ENCODE measurements at regions not wholly inside any gene's neighbourhood (a gene's known extent, or its start where the extent isn't known, plus 50 kb on each side); places are given as distances from the start of the nearest gene placed in this dataset.

- H3K27ac Mint-ChIP-seq = no peak overlapping the region
- ATAC-seq (no peak), DNase-seq (no peak)
- no peak for TF ChIP-seq CTCF (IDR thresholded peaks at IDR 0.05)
- ChIA-PET CTCF (interaction anchor here (0.6 kb wide), 1 partner anchor 96 kb away, joined by 3 read pairs; no protein-coding TSS in a partner anchor), POLR2A (no interaction called here)
- H3K36me3 Mint-ChIP-seq (ENCODE audit: low read depth) = no peaks in the 10 kb centered on the region
- no peaks in the 10 kb centered on the region for H3K4me1 Mint-ChIP-seq (ENCODE audit: low read depth)
- H3K4me3 Mint-ChIP-seq = no peak overlapping the region
- H3K27me3 Mint-ChIP-seq = no peaks in the 10 kb centered on the region
- intact Hi-C loops (cut with micrococcal nuclease) = no loop called here
- H3K9me3 Mint-ChIP-seq = peaks cover 2% of the 10 kb centered on the region
Measured at GRCh38 chrX:39710776-39711175, 387.0 kb downstream of the BCOR start.

- no peaks in the 10 kb centered on the region for H3K9me3 Mint-ChIP-seq
- intact Hi-C loops (cut with micrococcal nuclease) = no loop called here
- CTCF ChIA-PET = interaction anchor here (1.0 kb wide), 1 partner anchor 28 kb away, joined by 3 read pairs; no protein-coding TSS in a partner anchor
Measured at GRCh38 chrX:39714471-39714870, 383.3 kb downstream of the BCOR start.

GRCh38 chrX:39716401-39716800 lies 381.4 kb downstream of the BCOR start:
- intact Hi-C loops (cut with micrococcal nuclease) = no loop called here
- no peak overlapping the region for H3K4me3 Mint-ChIP-seq
- H3K4me1 Mint-ChIP-seq (ENCODE audit: low read depth) = no peaks in the 10 kb centered on the region
- H3K27me3 Mint-ChIP-seq = no peaks in the 10 kb centered on the region
- ChIA-PET CTCF (no interaction called here), POLR2A (no interaction called here)
- ATAC-seq = no peak
- DNase-seq = no peak
- no peak overlapping the region for H3K27ac Mint-ChIP-seq
- no peak for TF ChIP-seq CTCF (IDR thresholded peaks at IDR 0.05)
- H3K36me3 Mint-ChIP-seq (ENCODE audit: low read depth) = no peaks in the 10 kb centered on the region
- no peaks in the 10 kb centered on the region for H3K9me3 Mint-ChIP-seq

More at GRCh38 chrX:39714471-39714870, 383.3 kb downstream of the BCOR start:
- no peak for DNase-seq
- Mint-ChIP-seq H3K4me3 (no peak overlapping the region), H3K36me3 (ENCODE audit: low read depth) (no peaks in the 10 kb centered on the region), H3K27me3 (no peaks in the 10 kb centered on the region), H3K4me1 (ENCODE audit: low read depth) (no peaks in the 10 kb centered on the region), H3K27ac (no peak overlapping the region)
- POLR2A ChIA-PET = no interaction called here
- no peak for TF ChIP-seq CTCF (IDR thresholded peaks at IDR 0.05)
- ATAC-seq = no peak

GRCh38 chrX:39716802-39717540 lies 380.8 kb downstream of the BCOR start:
- ATAC-seq = no peak
- no peaks in the 10 kb centered on the region for H3K27me3 Mint-ChIP-seq
- no peak overlapping the region for H3K27ac Mint-ChIP-seq
- TF ChIP-seq CTCF (IDR thresholded peaks at IDR 0.05) = no peak
- ChIA-PET CTCF (no interaction called here), POLR2A (no interaction called here)
- intact Hi-C loops (cut with micrococcal nuclease) = no loop called here
- H3K4me1 Mint-ChIP-seq (ENCODE audit: low read depth) = no peaks in the 10 kb centered on the region
- DNase-seq = no peak
- H3K9me3 Mint-ChIP-seq = no peaks in the 10 kb centered on the region
- H3K36me3 Mint-ChIP-seq (ENCODE audit: low read depth) = no peaks in the 10 kb centered on the region
- no peak overlapping the region for H3K4me3 Mint-ChIP-seq

- Mint-ChIP-seq H3K27ac (no peak overlapping the region), H3K4me1 (ENCODE audit: low read depth) (no peaks in the 10 kb centered on the region), H3K4me3 (no peak overlapping the region), H3K9me3 (no peaks in the 10 kb centered on the region), H3K36me3 (ENCODE audit: low read depth) (no peaks in the 10 kb centered on the region), H3K27me3 (no peaks in the 10 kb centered on the region)
- intact Hi-C loops (cut with micrococcal nuclease) = no loop called here
- CTCF ChIA-PET = interaction anchor here (1.1 kb wide), 1 partner anchor 12 kb away, joined by 3 read pairs; no protein-coding TSS in a partner anchor
- no peak for DNase-seq
- no peak for ATAC-seq
- POLR2A ChIA-PET = no interaction called here
- no peak for TF ChIP-seq CTCF (IDR thresholded peaks at IDR 0.05)
Measured at GRCh38 chrX:39718981-39719380, 378.8 kb downstream of the BCOR start.
